HG03025 (cell line): ENCODE measurements at regions not wholly inside any gene's neighbourhood (a gene's known extent, or its start where the extent isn't known, plus 50 kb on each side); places are given as distances from the start of the nearest gene placed in this dataset.
"Not testable (repeated sequence)": the region's sequence is repeated elsewhere in the genome, so short reads cannot be mapped to it uniquely, and the experiment has no call there.

Experiments
- ATAC-seq: cut with Tn5 transposase; IDR thresholded peaks from one replicate; pipeline ENCODE4 v1.9.1; 2021; ENCODE audit warnings: mild to moderate bottlenecking, moderate library complexity; ENCODE audit not compliant: unreplicated experiment, low FRiP score

DNA sequence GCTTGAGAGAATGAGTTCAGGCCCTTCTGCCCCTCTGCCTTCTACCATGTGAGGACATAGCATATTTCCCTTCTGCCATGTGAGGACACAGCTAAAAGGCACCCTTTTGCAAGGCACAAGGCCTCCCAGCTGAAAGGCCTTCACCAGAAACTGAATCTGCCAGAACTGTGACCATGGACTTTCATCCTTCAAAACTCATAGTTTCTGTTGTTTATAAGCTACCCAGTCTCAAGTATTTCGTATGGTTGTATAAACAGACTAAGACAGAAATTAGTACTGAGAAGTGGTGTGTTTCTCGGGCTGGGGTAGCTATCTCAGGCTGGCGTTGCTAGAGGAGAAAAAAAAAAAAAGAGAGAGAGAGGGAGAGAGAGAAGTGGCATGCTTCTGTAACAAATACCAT, 368.6 kb downstream of the DMRTA1 start:
- no peak for ATAC-seq

- no peak for ATAC-seq
These were observed 370.6 kb downstream of the DMRTA1 start for GRCh38 chr9:22817181-22817580.

- ATAC-seq: no peak
These were observed 382.6 kb downstream of the DMRTA1 start for GRCh38 chr9:22829236-22829635.

DNA sequence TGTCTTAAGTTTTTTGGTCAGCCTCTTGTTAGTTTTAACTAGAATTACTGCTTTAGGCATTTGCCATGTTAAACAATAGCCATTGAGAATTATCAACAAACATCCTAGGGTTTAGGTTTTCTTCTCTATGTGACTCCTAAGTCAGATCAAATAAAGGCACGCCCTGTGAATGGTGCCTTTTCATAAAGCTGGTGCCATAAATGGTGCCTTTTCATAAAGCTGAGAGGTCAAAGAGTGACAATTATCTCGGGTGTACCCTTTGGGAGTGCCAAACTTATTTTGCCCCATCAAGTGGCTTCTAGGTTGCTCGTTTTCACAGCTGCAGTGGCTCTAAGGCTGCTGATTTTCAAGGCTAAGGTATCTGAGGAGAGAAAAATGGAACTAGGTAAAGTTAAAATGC, 391.6 kb downstream of the DMRTA1 start:
- no peak for ATAC-seq

DNA sequence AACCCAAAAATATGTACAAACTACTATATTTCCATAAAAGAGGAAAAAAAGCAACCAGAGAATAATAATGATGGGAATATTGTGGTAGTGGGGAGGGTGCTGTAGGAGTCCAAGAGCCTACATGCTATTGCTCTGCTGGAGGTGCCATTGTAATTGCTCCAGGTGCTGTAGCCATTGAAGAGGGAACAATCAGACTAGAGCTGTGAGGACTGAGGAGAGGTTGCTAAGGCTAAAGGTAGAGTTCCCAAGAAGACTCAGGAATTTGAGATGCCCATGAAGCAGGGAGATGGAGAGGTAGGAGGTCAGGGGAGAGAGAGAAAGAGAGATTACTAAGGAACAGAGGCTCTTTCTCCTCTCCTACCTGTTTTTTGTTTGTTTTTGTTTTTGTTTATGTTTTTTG, 394.0 kb downstream of the DMRTA1 start:
- no peak for ATAC-seq

DNA sequence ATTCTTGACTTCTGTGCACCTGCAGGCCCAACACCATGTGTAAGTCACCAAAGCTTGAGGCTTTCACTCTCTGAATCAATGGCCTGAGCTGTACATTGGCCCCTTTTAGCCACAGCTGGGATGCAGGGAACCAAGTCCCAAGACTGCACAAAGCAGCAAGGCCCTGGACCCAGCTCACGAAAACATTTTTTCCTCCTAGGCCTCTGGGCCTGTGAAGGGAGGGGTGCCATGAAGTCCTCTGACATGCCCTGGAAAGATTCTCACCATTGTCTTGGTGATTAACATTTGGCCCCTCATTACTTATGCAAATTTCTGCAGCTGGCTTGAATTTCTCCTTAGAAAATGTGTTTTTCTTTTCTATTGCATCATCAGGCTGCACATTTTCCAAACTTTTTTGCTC, 398.6 kb downstream of the DMRTA1 start:
- not testable (repeated sequence) for ATAC-seq

DNA sequence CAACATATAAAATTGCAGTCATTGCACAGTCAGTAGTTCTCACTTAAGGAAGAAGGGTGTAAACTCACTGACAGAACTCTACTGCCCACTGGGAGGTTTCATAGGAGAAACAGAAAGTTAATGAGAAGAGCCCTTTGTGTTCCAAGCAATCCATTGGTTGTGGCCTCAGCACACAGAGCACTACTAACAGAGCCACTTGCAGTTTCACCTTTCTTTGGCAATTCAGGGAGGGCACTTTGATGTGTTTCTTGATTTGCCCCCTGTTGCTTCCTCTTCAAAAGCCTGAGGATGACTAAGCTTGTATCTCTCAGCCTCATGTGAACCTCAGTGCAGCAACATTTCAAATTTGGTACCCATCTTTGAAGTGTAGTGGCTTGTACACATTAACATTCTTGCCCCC, 409.4 kb downstream of the DMRTA1 start:
- ATAC-seq: no peak

DNA sequence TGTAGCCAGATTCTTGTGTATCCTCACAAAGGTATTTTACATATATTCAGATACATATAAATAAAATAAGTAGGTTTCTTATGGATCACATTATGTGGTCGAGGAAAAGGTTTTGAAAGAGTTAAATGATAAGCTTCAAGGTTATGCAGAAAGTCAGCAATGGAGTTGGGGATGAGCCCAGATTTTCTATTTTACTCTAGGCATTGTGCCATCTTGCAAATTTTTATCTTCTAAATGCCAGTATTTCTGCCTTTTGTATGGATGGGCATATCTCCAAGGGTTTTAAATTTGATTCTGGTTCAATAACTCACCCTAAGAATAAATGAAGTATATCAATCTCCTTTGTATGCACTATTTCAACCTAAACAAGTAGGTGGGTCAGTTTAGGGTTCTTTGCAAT, 410.7 kb downstream of the DMRTA1 start:
- ATAC-seq: no peak

DNA sequence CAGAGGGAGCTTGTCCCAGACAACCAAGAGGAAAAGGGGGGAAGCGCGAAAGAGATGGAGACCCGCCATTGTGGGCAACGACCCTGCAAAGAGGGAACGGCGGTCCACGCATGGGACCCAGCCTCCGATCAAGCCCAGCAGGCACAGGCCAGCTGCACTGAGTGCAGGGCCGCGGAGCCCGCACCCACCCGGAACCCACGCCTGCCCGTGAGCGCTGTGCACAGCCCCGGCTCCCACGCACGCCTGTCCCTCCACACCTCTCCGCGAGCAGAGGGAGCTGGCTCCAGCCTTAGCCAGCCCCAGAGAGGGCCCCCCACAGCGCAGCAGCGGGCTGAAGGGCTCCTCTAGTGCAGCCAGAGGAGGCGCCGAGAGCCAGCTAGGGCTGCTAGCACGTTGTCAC, 416.5 kb downstream of the DMRTA1 start:
- no peak for ATAC-seq

DNA sequence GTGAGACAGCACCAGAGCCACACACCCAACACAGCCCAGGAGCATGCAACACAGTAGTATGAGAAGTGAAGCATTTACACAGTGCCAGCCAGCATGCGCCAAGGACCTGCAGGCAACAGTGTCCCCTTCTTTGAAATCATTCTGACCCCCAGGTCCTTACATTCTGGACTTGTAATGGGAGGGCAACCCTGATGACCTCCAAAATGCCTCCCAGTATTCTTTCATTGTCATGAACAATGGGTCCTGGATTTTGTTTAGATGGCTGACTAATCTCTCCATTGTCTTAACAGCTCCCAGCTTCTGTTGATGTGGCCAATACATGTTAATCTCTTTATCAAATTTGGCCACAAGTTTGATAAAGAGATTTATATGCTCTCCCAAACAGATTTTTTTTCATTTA, 417.1 kb downstream of the DMRTA1 start:
- no peak for ATAC-seq

DNA sequence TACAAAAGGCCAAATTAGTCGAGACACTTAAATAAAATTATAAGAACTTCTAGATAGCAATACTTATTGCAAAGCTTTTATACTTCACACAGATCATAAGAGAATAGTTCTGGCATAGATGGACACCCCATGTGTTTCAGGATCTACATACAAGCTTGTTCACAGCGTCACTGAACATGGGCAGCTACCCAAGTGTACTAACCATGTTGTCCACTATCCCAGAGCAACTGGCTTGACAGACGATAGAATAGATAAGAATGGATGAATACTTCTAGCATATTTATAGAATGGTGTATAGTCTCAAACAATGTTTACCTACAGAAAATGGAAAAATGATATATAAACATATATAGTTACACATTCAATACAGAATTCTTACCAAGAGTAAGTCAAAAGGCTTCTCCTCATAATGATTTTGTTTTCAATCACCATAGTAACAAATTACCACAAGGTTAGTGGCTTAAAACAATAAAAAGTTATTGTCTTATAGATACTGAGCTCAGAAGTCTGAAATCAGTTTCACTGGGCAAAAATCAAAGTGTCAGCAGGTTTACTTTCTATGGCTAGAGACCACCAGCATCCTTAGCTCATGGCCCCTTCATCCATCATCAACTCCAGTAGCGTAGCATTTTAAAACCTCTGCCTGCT, 446.7 kb downstream of the DMRTA1 start:
- no peak for ATAC-seq

GRCh38 chr9:22898591-22898990, 452.0 kb downstream of the DMRTA1 start:
- ATAC-seq: no peak

- no peak for ATAC-seq
These were observed 465.0 kb downstream of the DMRTA1 start for GRCh38 chr9:22911632-22912031.

DNA sequence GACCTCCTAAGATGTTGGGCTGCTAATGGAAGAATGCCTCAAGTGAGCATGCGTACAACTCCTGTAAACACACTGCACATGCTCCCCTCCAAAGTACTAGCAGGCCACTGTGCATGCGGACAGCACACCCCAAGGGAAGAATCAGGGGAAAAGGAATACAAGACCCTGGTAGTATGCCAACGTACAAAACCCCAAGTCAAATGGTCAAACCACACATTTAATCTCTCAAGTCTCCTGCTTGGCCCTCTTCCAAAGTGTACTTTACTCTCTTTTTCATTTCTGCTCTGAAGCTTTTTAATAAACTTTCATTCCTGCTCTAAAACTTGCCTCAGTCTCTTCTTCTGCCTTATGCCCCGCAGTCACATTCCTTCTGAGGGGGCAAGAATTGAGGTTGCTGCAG, 466.4 kb downstream of the DMRTA1 start:
- no peak for ATAC-seq

DNA sequence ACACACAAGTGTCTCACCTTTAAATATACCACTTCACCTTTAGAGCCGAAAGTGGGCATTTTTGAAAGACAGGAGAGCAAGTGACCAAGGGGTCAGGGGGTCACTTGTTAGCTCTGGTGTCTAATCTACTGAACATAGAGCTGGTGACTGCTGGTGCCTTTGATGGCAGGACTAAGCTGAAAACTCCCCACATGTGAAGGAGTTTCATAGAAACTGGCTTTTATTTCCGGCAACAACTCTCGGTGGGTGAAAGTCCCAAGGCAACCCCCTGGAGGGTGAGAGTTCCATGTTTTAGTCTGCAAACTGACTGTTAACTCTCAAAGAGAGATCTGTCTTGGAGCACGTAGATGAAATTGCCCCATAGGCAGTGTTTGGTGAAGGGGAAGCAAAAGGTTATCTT, 466.9 kb downstream of the DMRTA1 start:
- ATAC-seq: no peak

- ATAC-seq: no peak
These were observed 469.5 kb downstream of the DMRTA1 start for GRCh38 chr9:22916148-22916547.

- ATAC-seq: no peak
These were observed 472.8 kb downstream of the DMRTA1 start for GRCh38 chr9:22919423-22919822.

DNA sequence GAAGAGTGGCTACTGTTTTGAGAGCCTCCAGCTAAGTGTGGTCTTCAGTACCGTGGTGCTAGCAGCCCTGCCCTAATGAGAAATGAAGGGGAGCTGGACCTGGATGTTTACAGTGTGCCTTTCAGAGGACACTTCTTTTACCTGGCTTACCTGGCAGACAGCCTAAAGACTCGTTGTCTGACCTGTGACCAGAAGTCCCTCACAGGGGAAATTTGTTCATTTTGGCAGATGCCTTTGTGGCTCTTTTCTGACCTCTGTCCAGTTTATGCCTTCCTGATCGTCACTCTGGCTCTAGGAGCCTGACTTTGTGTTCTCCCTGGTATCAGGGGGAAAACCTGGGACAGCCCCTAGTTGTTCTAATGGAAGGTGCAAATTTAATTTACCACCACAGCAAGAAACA, 475.1 kb downstream of the DMRTA1 start:
- no peak for ATAC-seq

GRCh38 chr9:22922222-22922621, 475.6 kb downstream of the DMRTA1 start:
- no peak for ATAC-seq

GRCh38 chr9:22954550-22954949, 507.9 kb downstream of the DMRTA1 start:
- ATAC-seq: no peak

- ATAC-seq: no peak
These were observed 508.3 kb downstream of the DMRTA1 start for GRCh38 chr9:22954964-22955363.

DNA sequence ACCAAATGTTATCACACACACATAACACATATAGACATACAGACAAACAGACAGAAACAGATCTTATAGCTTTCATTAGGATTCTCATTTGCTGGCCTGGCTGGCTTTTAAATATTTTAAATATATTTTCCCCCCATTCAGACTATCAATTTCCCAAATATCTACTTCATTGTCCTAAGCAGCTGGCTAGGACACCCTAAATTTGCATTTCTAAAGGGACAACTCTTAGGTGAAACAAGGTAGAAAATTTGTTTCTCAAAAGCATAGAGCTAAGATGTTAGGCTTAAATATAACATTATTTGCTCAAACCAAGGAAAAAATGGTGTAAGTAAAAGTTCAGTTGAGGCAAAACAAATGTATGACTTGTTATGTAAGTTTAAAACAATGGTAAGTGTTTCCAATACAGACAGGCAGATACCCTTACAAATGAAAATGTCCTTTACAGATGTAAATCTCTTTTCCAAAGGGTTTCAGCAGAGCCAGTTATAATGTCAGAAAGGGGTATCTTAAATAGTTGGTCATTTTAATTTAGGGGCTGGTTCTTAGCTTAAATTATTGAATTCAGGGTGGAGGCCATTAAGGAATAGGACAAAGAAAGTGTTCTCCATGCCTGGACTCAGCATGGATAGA, 522.8 kb downstream of the DMRTA1 start:
- ATAC-seq: no peak
